GM18519 (cell line): ENCODE measurements at regions not wholly inside any gene's neighbourhood (a gene's known extent, or its start where the extent isn't known, plus 50 kb on each side); places are given as distances from the start of the nearest gene placed in this dataset.
A peak's percentile ranks its signal among the peaks of the same experiment; 100 is the strongest.

Source experiments
- ATAC-seq: cut with Tn5 transposase; IDR thresholded peaks from one replicate; pipeline ENCODE4 v1.9.1; 2021; ENCODE audit warnings: mild to moderate bottlenecking, moderate library complexity; ENCODE audit not compliant: unreplicated experiment, low FRiP score

GRCh38 chr6:139494376-139494990 lies 120.0 kb upstream of the CITED2 start:
- no peak for ATAC-seq

GRCh38 chr6:139490482-139490881 lies 116.0 kb upstream of the CITED2 start:
- no peak for ATAC-seq

- ATAC-seq: no peak
These were observed 112.0 kb upstream of the CITED2 start for GRCh38 chr6:139486476-139486799.

GRCh38 chr6:139485742-139486475 lies 111.5 kb upstream of the CITED2 start:
- no peak for ATAC-seq

- ATAC-seq: no peak
These were observed 110.7 kb upstream of the CITED2 start for GRCh38 chr6:139485185-139485584.

- no peak for ATAC-seq
These were observed 108.6 kb upstream of the CITED2 start for GRCh38 chr6:139483079-139483478.

GRCh38 chr6:139482287-139482686 lies 107.8 kb upstream of the CITED2 start:
- no peak for ATAC-seq

- no peak for ATAC-seq
These were observed 106.1 kb upstream of the CITED2 start for GRCh38 chr6:139480356-139481165.

GRCh38 chr6:139479433-139480222 lies 105.2 kb upstream of the CITED2 start:
- ATAC-seq: no peak

GRCh38 chr6:139475646-139476045 lies 101.2 kb upstream of the CITED2 start:
- ATAC-seq: no peak

GRCh38 chr6:139475241-139475640 lies 100.8 kb upstream of the CITED2 start:
- ATAC-seq: no peak

GRCh38 chr6:139474145-139475108 lies 100.0 kb upstream of the CITED2 start:
- ATAC-seq: peak; percentile 64

- no peak for ATAC-seq
These were observed 99.3 kb upstream of the CITED2 start for GRCh38 chr6:139473731-139474130.

- no peak for ATAC-seq
These were observed 98.8 kb upstream of the CITED2 start for GRCh38 chr6:139473231-139473701.

GRCh38 chr6:139472351-139473015 lies 98.0 kb upstream of the CITED2 start:
- ATAC-seq: no peak

- ATAC-seq: no peak
These were observed 96.5 kb upstream of the CITED2 start for GRCh38 chr6:139470997-139471396.

GRCh38 chr6:139468178-139468819 lies 93.9 kb upstream of the CITED2 start:
- ATAC-seq: no peak

GRCh38 chr6:139457476-139457875 lies 83.0 kb upstream of the CITED2 start:
- ATAC-seq: no peak
